ENCODE measurements at regions not wholly inside any gene's neighbourhood (a gene's known extent, or its start where the extent isn't known, plus 50 kb on each side); places are given as distances from the start of the nearest gene placed in this dataset.
"Not testable (repeated sequence)": the region's sequence is repeated elsewhere in the genome, so short reads cannot be mapped to it uniquely, and the experiment has no call there.

DNA sequence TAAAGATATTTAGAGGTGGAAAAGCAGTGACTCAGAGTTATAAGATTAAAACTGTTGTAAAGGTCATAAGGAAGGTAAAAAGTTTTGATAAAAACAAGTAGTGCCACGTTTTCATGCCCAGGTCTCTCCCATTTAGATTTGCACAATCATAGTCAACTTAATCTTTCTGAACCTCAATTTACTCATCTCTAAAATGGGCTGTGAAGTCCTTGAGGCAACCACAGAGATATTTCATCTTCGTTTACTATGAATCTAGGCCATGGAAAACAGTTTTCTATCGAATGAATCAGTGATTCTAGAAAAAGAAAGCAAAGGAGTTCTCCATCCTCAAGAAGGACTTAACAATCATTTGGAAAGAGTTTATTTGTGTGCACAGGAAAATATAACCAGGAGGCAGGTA, 190.2 kb downstream of the EDN1 start:
- no peak for DNase-seq

GRCh38 chr6:12481292-12481691, 191.1 kb downstream of the EDN1 start:
- DNase-seq: no peak

GRCh38 chr6:12481850-12482249, 191.7 kb downstream of the EDN1 start:
- DNase-seq: no peak

DNA sequence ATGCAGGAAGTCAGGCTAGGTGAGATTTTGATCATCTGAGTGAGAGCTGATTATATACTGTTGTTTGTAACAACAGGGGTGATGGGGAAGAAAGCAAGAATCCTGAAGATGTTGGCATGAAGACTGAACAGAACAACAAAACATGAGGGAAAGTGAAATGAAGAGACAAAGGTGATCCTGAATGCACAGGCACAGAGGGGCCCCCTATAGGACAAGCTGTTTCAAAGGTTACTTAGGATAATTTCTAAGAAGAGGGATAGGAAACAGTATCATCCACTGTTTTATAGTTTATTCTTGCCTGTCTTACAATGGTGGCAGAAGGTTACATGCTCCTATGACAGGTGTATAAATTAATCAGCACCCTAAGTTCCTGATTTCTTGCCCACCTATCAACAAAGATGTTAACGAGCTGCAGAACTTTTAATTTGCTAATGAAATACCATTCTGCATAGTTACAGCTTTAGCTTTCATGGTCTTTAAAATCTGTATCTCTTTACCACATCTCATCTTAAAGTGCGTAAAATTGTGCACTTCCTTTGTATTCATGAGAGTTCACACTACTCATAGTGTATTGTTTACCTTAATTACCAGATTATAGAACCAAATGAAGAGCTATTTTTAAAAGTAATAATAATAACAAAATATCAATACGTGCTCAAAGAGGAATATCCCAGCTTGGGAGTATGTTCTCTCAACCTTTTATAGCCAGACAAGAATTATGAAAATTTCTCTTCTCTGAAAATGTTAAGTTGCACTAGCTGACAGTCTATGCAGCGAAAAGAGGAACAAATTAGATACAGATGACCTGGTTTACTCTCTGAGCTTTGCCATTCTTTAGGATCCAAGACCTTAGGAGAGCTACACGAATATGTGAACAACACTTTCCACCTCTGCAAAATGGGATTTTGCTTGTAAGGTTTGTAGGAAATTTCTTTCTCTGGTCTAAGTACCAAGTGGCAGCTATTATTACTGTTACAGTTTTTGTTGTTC, 192.5 kb downstream of the EDN1 start:
- no peak for DNase-seq

DNA sequence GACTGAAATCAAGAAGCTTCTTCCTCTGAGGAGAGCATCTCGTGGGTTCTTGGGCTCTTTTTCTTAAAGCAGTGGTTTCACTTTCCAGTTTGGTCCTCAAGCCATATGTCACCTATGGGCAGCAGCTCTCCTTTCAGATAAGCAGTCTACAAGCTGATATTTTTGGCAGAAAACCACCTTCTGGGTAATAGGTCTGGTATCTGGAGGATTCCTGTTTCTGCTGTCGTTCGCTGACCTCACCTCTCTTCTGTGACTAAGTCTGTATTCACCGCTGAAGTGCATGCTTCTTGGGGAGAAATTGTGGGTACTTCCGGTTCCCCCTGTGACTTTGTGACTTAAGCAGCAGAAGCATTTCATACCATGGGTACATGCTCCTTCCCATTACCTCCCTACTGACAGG, 193.6 kb downstream of the EDN1 start:
- no peak for DNase-seq

- no peak for DNase-seq
These were observed 194.4 kb downstream of the EDN1 start for GRCh38 chr6:12484519-12484918.

- DNase-seq: no peak
These were observed 195.1 kb downstream of the EDN1 start for GRCh38 chr6:12485226-12485764.

- DNase-seq: no peak
These were observed 195.7 kb downstream of the EDN1 start for GRCh38 chr6:12485837-12486236.

DNA sequence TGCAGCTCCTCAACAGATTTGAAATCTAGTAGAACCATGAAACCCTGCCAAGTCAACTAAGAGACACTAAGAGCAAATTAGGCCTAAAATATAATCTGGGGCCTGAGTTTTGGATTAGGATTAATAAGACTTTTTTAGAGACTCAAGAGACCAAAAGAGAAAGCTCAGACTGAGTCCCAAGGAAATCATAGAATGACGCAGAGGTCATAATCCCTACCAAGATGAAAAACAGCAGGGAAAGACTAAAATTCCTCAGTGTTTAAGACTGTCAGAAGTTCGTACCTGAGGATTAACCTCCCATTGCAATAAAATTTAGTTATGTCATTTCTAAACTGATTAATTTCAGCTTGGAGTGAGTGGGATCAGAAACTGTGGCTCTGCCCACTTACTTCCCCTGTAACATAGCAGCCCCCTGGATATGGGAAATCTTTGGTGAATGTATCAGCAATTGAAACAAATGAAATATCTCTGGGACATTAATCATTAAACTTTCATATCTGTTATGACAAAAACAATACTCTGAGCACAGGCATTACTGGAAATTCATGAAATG, 200.3 kb downstream of the EDN1 start:
- no peak for DNase-seq

DNA sequence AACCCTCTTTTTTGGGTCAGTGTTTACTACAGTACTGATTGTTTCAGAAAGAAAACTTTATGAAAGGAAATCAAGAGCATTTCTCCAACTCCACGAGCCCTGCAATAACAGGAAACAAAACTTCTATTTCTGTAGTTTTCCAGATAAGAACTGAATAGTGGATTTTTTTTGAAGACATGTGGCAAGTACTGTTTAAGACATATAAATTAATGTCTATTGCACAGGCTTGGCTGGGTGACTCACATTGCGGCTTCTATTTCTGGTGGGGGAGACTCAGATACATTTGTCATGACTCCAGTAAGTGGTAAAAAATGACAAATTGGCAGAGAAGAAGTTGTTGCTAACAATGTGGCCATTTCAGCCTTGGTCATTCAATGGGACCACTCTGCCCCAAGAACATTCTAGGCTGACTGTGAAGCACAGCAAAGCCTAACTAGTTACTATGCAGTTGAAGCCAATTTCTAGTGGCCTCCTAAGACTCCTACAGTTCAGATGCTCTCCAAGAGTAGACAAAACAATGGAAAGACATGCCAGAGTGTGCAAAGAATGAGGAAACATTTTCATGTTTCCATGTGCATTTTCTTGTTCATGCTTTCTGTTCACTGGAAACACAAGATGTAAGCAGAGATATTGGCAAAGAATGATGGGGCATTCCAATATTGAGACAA, 200.9 kb downstream of the EDN1 start:
- no peak for DNase-seq

- not testable (repeated sequence) for DNase-seq
These were observed 202.8 kb downstream of the EDN1 start for GRCh38 chr6:12492929-12493328.

- no peak for DNase-seq
These were observed 203.3 kb downstream of the EDN1 start for GRCh38 chr6:12493446-12493845.

DNA sequence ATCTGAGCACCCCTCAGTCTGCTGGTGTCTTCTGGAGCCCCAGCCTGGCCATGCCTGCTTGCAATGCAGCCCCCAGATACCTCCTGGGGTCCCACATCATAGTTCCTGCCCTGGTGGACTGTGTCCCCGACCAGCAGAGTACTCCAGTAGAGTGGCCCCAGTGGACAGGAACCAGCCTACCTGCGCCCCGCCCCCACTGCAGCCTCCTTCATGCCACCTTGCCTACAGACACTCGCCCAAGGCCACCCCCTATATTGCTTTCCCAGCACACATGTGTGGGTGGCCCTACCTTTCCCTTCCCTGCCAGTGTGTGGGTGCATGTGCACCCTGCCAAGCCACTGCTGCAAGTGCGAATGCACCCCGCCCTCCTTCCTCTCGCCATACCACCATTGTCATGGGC, 204.0 kb downstream of the EDN1 start:
- no peak for DNase-seq

DNA sequence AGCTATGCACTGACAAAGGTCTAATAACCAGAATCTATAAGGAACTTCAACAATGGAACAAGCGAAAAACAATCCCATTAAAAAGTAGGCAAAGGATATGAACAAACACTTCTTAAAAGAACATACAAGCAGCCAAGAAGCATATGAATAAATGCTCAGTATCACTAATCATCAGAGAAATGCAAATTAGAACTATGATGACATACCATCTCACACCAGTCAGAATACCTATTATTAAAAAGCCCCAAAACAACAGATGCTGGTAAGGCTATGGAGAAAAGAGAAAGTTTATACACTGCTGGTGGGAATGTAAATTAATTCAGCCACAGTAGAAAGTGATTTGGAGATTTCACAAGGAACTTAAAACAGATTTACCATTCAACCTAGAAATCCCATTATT, 211.8 kb downstream of the EDN1 start:
- DNase-seq: no peak

- no peak for DNase-seq
These were observed 212.1 kb upstream of the PHACTR1 start for GRCh38 chr6:12504325-12504966.

- DNase-seq: no peak
These were observed 211.1 kb upstream of the PHACTR1 start for GRCh38 chr6:12505486-12505885.

DNA sequence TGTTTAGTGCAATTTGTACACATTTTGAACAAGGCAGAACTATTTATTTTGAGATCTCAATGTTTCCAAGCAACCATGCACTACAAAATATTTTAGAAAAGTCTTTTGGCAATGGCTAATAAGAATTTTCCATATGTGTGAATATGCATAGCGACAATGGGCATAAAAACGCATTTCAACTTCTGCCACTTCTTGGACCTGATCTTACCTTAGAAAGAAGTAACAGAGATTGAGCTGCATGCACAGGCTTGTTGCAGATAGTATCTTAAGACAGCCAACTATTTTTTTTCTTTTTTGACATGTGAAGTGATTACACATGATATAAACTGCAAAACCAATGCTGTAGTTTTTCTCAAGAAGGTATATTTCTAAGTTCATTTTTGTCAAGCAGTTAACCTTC, 210.4 kb upstream of the PHACTR1 start:
- no peak for DNase-seq

DNA sequence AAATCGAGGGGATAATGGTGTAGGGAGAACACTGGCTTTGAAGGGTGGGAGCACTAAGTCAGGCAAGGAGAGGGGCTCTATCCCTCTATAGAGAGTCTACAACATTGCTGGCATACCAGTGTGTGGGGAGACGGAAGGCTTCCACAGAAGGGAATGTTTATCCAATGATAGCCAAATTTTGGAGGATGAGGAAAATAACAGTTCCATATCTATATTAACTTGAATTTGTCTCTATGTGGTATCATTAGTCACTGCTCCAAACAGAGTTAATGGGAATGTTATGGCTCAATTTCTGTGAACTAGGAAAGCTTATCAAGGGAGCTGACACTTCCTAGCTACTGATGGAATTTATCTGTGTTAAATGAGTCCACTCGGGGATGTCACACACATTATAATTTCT, 208.9 kb upstream of the PHACTR1 start:
- no peak for DNase-seq

DNA sequence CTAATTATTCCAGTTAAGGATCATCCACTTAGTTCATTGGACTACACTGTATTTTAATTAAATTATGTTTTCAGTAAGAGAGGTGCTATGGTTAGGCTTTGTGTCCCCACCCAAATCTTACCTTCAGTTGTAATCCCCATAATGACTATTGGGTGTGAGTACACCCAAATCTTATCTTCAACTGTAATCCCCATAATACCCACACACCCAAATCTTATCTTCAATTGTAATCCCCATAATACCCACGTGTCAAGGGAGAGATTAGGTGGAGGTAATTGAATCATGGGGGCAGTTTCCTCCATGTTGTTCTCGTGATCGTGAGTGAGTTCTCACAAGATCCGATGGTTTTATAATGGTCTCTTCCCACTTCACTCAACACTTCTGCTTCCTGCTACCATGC, 208.0 kb upstream of the PHACTR1 start:
- DNase-seq: no peak

GRCh38 chr6:12509060-12509459, 207.5 kb upstream of the PHACTR1 start:
- no peak for DNase-seq

DNA sequence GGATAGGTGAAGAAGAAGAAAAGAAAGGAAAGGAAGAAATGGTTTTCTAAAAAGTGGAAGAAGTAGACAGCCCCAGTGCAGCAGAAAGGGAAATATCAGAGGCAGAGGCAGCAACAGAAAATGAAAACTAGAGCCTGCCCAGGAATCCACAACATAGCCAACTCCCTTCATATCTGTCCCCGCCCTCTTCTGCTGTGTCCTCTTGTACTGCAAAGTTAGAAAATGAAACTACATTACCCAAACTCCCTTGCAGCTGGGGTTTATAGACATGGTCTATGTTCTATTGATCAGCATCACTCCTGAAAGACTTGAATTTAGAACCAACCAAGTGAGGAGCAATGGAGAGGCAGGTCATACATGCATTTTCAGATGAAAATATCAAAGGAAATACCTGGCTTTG, 200.5 kb upstream of the PHACTR1 start:
- no peak for DNase-seq

- no peak for DNase-seq
These were observed 194.2 kb upstream of the PHACTR1 start for GRCh38 chr6:12522347-12522746.

DNA sequence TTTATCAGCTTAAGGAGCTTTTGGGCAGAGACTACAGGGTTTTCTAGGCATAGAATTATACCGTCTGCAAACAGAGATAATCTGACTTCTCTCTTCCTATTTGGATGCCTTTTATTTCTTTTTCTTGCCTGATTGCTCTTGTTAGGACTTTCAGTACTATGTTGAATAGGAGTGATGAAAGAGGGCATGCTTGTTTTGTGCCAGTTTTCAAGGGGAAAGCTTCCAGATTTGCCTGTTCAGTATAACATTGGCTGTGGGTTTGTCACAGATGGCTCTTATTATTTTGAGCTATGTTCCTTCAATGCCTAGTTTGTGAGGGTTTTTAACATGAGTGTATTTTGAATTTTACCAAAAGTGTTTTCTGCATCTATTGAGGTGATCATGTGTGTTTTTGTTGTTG, 192.8 kb upstream of the PHACTR1 start:
- DNase-seq: no peak

All from DMS 273 treated with DMSO at 0.1 percent for 48 hours (cell line).